ENCODE measurements at regions not wholly inside any gene's neighbourhood (a gene's known extent, or its start where the extent isn't known, plus 50 kb on each side); places are given as distances from the start of the nearest gene placed in this dataset.

GRCh38 chr2:215612786-215613185, 176.9 kb upstream of the FN1 start:
- TF ChIP-seq CTCF (IDR thresholded peaks at IDR 0.05) (no peak), POLR2AphosphoS5 (IDR thresholded peaks at IDR 0.05) (no peak), POLR2A (IDR thresholded peaks at IDR 0.05) (no peak)
